ENCODE measurements at regions not wholly inside any gene's neighbourhood (a gene's known extent, or its start where the extent isn't known, plus 50 kb on each side); places are given as distances from the start of the nearest gene placed in this dataset.

- TF ChIP-seq CTCF (conservative IDR thresholded peaks at IDR 0.05; ENCODE audit: low read depth, low read length) (no peak), EZH2 (IDR thresholded peaks at IDR 0.05; ENCODE audit: borderline replicate concordance, low read depth, low read length, poor library complexity, severe bottlenecking) (no peak)
These were observed 182.8 kb downstream of the HS3ST3A1 start for GRCh38 chr17:13418891-13419290.

Measured in A673 (cell line).